Osteoblast (primary cell): ENCODE measurements at regions not wholly inside any gene's neighbourhood (a gene's known extent, or its start where the extent isn't known, plus 50 kb on each side); places are given as distances from the start of the nearest gene placed in this dataset.

ENCODE experiments used
- DNase-seq: peaks from one replicate; pipeline ENCODE4 v3.0.0; 2011; ENCODE audit warnings: low spot score, mixed read lengths; ENCODE audit not compliant: insufficient read length; ENCODE audit errors: missing footprints
- H2AFZ ChIP-seq: 2 replicates; pipeline ENCODE4 v1.6.0; 2011; ENCODE audit warnings: mild to moderate bottlenecking, low read length
- H3K27ac ChIP-seq: 2 replicates; pipeline ENCODE4 v1.5.1; 2011; ENCODE audit warnings: mild to moderate bottlenecking, low read depth, low read length, moderate library complexity
- H3K27me3 ChIP-seq: 2 replicates; pipeline ENCODE4 v1.6.0; 2012; ENCODE audit warnings: mild to moderate bottlenecking, control low read depth, inconsistent platforms, low read length, moderate library complexity; ENCODE audit not compliant: insufficient read depth
- H3K36me3 ChIP-seq: 2 replicates; pipeline ENCODE4 v1.5.1; 2011; ENCODE audit warnings: mild to moderate bottlenecking, low read length, control low read depth, moderate library complexity; ENCODE audit not compliant: insufficient read depth
- H3K4me1 ChIP-seq: 2 replicates; pipeline ENCODE4 v1.5.1; 2011; ENCODE audit warnings: mild to moderate bottlenecking, low read length, control low read depth, moderate library complexity; ENCODE audit not compliant: insufficient read depth
- H3K4me2 ChIP-seq: 2 replicates; pipeline ENCODE4 v1.6.0; 2011; ENCODE audit warnings: mild to moderate bottlenecking, low read length; ENCODE audit not compliant: insufficient read depth
- H3K4me3 ChIP-seq: fragments of 200-600 bp; sonication (generic); 3 replicates; pipeline ENCODE4 v1.5.1; 2012; ENCODE audit warnings: mild to moderate bottlenecking, low read length, inconsistent platforms; ENCODE audit not compliant: insufficient read depth
- H3K79me2 ChIP-seq: 2 replicates; pipeline ENCODE4 v1.6.0; 2012; ENCODE audit warnings: mild to moderate bottlenecking, low read length, control low read depth, inconsistent platforms; ENCODE audit not compliant: insufficient read depth
- H3K9me3 ChIP-seq: 2 replicates; pipeline ENCODE4 v1.5.1; 2011; ENCODE audit warnings: low read depth, low read length, control low read depth
- H4K20me1 ChIP-seq: 2 replicates; pipeline ENCODE4 v1.6.0; 2012; ENCODE audit warnings: mild to moderate bottlenecking, low read length, control low read depth; ENCODE audit not compliant: insufficient read depth
- CTCF ChIP-seq: IDR thresholded peaks from 2 replicates; pipeline ENCODE4 v1.5.1; 2011; ENCODE audit warnings: mild to moderate bottlenecking, low read depth, low read length, moderate library complexity; ENCODE audit errors: extremely low read depth

GRCh38 chr18:75912829-75913228, 485.3 kb upstream of the SMIM21 start:
- Histone ChIP-seq H3K9me3 (no peaks in the 10 kb centered on the region), H3K4me3 (no peak overlapping the region), H3K27ac (no peak overlapping the region), H3K79me2 (no peaks in the 10 kb centered on the region), H3K4me1 (no peaks in the 10 kb centered on the region), H3K27me3 (no peaks in the 10 kb centered on the region), H4K20me1 (no peaks in the 10 kb centered on the region), H3K4me2 (no peak overlapping the region), H3K36me3 (no peaks in the 10 kb centered on the region), H2AFZ (no peak overlapping the region)
- TF ChIP-seq CTCF, result no peak
- DNase-seq, result no peak

- no peak overlapping the region for H3K27ac ChIP-seq
- H3K4me2 ChIP-seq, result no peak overlapping the region
- no peaks in the 10 kb centered on the region for H3K36me3 ChIP-seq
- no peak overlapping the region for H3K4me3 ChIP-seq
- H3K79me2 ChIP-seq, result no peaks in the 10 kb centered on the region
- DNase-seq, result no peak
- no peaks in the 10 kb centered on the region for H3K4me1 ChIP-seq
- no peak overlapping the region for H2AFZ ChIP-seq
- H3K9me3 ChIP-seq, result no peaks in the 10 kb centered on the region
- TF ChIP-seq CTCF, result no peak
- H4K20me1 ChIP-seq, result no peaks in the 10 kb centered on the region
- H3K27me3 ChIP-seq, result no peaks in the 10 kb centered on the region
Observed at GRCh38 chr18:75904416-75904815, 476.9 kb upstream of the SMIM21 start.

GRCh38 chr18:75898651-75899050, 471.1 kb upstream of the SMIM21 start:
- H3K4me2 ChIP-seq, result no peak overlapping the region
- H3K27ac ChIP-seq, result no peak overlapping the region

GRCh38 chr18:75897386-75897785, 469.9 kb upstream of the SMIM21 start:
- no peaks in the 10 kb centered on the region for H3K9me3 ChIP-seq
- no peaks in the 10 kb centered on the region for H3K36me3 ChIP-seq
- TF ChIP-seq CTCF, result no peak

More at GRCh38 chr18:75898651-75899050, 471.1 kb upstream of the SMIM21 start:
- no peak for TF ChIP-seq CTCF
- no peaks in the 10 kb centered on the region for H4K20me1 ChIP-seq
- no peak for DNase-seq
- no peaks in the 10 kb centered on the region for H3K27me3 ChIP-seq
- H2AFZ ChIP-seq, result no peak overlapping the region
- no peaks in the 10 kb centered on the region for H3K79me2 ChIP-seq
- no peak overlapping the region for H3K4me3 ChIP-seq
- no peaks in the 10 kb centered on the region for H3K9me3 ChIP-seq
- H3K36me3 ChIP-seq, result no peaks in the 10 kb centered on the region
- no peaks in the 10 kb centered on the region for H3K4me1 ChIP-seq

More at GRCh38 chr18:75897386-75897785, 469.9 kb upstream of the SMIM21 start:
- no peak overlapping the region for H3K27ac ChIP-seq
- no peaks in the 10 kb centered on the region for H4K20me1 ChIP-seq
- H3K79me2 ChIP-seq, result no peaks in the 10 kb centered on the region
- H3K4me1 ChIP-seq, result no peaks in the 10 kb centered on the region
- no peak overlapping the region for H2AFZ ChIP-seq
- H3K4me3 ChIP-seq, result no peak overlapping the region
- H3K27me3 ChIP-seq, result no peaks in the 10 kb centered on the region
- DNase-seq, result no peak
- no peak overlapping the region for H3K4me2 ChIP-seq
